SKM-1 treated with dmso at 0.1 percent for 144 hours (cell line): ENCODE measurements at regions not wholly inside any gene's neighbourhood (a gene's known extent, or its start where the extent isn't known, plus 50 kb on each side); places are given as distances from the start of the nearest gene placed in this dataset.

Experiments used
- DNase-seq: peaks from one replicate; lab custom pipeline; 2025; ENCODE audit not compliant: unreplicated experiment; lab: John Stamatoyannopoulos, UW

DNA sequence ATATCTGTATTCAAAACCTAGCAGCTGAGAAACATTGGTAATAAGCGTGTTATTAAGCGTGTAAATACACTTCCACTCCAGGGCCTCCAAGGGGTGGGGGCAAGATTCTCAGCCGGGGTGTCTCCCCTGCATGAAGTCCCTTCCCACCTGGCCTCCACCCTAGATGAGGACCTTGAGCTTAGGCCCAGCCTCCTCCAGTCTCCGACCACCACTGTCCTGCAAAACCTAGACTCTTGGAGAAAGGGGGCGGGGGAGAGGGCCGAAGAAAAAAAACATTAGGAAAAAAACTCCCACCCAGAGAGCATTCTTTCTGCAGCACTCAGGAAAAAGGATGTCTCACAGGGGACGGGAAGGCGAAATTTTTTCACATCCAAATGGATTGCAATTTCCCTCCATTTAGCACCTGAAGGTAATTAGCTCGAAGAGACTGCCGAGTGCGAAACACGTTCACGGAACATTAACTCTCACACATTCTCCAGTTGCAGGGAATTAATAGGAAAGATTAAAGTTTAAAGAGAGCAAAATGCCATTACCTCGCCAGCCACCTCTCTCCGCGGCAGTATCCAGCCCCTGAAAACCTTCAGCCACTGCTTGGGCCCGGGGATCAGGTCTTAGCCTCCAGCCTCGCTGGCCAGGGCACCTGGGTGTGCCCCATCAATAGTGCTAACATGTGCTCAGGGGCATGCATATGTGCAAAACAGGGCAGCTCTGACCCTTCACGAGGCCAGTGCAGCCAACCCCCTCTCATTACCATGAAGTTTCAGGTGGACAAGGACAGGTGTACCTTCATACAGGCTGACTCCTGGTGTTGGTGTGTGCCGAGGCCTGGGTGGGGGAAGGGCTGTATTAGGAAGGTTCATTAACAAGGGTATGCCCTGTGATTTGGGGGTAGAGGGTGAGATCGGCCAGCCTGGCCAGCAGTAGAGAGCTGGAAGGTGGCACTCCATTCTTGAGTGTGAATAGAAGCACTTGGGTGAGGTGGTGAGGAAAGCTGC, 77.2 kb downstream of the HIF1AN start:
- DNase-seq = no peak

GRCh38 chr10:100613846-100614245, 78.1 kb downstream of the HIF1AN start:
- DNase-seq = no peak

DNA sequence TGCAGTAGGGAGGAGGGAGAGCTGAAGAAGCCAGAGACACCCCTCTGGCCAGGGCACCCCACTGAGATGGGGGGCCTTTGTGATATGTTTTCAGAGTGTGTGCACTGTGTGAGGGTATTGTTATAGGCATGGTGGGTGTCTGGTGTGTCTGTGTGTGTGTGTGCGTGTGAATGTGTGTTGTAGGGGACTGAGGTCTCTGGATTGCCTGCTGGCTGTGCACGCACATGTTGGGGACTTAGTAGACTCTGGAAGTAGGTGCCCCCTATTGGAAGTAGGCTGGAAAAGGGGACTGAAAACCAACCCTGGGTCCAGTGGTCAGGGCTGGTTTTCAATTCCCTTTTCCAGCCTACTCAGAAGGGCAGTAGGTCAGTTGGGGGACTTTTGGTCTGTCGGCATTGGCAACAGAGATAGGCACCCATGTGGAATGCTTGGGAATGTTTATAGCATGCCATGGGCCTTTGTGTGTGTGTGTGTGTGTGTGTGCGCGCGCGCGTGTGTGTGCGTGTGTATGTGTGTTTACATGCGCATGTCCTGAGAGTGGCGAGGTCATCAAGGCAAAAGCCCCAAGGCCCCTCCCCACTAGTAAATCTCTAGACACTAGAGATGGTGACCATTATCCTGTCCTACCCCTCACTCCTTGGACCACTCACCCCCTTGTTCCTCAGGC, 78.8 kb downstream of the HIF1AN start:
- DNase-seq = no peak

DNA sequence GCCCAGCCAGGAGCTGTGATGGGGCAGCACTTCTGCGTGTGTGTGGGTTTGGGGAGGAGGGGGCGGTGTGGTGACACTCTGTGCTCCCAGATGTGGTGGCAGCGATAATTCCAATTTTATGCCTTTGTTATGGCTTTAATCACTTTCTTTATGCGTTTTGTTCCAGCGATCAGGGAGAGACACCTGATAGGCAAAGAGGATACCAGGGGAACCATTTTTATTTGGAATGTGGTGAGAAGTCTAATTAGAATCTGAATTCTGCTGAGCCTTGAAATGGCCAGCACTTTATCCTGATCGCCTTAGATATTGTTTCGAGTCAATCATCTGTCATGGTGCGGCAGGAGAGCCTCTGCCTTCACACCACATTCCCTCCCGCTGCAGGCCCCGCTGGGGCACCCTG, 79.5 kb downstream of the HIF1AN start:
- no peak for DNase-seq

DNA sequence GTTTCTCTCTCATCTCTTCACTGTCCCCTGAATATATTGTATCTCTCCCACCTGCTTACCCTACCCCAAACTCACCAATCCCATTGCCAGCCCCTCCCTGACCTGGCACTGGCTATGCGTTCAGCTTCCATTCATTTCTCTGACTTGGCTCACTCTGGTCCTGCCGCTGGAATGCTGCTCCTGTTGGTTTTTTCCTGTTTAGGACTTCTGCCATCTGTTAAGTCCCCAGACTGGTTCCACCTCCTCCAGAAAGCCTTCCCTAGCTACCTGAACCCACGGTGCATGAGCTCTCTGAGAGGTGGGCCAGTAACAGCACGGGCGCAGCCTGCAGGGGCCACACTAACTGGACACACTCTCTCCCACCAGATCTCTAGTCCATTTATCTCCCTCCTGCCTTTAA, 80.2 kb downstream of the HIF1AN start:
- no peak for DNase-seq

DNA sequence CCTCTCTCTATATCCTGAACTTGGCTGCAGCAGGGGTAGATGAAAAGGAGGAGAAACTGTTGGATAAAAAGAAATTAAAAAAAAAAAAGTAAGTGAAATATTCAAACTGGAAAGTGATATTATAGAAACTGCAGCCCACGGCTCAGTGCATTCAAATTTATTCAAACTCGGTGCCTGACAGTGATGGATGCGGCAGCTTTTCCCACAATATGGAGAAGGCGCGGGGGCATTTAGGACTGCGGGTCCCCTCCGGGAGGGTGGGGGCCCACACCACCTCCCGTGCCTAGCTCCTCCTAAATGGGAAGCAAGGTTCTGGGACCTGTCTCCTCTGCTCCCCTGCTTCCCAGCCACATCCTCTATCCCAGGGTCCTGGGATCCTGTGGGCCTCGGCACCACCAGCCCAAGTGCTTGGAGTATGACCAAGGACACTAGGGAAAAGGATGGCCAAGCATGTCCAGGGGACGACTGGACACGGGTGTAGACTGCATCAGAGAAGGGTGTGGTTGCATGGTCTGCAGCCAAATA, 82.4 kb downstream of the HIF1AN start:
- no peak for DNase-seq

DNA sequence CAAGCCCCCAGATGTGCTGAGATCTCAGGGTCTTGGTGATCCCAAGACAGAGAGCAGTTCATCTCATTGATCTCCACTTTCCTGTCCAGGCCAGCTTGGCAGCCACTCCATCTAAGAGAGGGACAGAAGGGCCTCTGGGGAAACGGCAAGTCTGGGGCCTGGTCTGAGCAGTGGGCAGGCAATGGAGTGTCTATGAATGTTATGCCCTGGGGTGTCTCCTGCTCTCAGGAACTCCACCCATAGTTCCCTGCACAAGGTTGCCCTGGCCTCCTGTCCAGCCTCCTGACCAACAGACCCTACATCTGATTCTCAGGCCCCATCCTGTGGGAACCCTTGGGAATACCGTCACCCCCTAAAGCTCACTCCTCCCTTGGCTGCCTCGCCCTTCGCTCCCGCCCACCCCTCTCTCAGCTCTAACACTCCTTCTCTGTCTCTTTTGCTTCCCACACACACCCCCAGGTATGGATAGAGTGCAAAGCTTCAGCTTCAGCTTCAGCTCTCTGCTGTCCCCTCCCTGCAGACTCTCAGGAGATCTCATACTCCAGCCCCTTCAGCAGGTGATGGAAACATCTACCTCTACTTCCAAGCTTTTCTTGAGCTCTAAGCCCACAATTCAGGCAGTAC, 83.0 kb downstream of the HIF1AN start:
- no peak for DNase-seq

DNA sequence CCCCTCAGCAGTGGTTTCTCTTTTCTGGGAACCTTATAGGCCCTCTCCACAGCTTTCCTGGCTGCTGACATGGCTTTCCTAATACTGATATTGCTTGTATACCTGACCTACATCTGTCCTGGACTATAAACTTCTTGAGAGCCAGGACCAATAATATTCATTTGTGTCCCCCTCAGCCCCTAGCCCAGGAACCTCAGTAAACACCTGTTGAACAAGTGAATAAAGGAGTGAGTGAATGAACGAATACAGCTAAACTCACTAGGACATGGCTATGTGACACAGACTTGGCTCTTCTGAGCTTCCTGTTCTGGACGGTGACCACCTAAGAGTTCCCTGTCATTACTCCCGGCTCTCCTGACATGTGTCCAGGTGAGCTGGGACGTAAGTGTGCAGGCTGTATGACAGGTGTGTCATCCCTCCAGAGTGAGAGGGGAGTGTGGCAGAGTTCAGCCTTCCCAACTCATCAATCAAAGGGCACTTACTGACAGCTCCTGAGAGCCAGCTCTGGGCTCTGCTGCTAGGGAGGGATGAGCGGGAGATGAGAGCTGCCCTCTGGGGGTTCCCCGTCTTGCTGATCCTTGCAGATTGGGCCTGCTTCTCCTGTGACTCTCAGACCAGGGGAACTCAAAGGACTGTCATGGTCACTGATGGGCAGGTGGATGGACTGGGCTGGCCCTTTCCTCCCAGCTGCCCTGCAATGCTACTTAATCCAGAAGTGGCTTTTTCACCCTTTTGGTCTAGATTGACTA, 84.5 kb downstream of the HIF1AN start:
- DNase-seq = no peak

- DNase-seq = no peak
These were observed 85.8 kb downstream of the HIF1AN start for GRCh38 chr10:100621360-100622205.

DNA sequence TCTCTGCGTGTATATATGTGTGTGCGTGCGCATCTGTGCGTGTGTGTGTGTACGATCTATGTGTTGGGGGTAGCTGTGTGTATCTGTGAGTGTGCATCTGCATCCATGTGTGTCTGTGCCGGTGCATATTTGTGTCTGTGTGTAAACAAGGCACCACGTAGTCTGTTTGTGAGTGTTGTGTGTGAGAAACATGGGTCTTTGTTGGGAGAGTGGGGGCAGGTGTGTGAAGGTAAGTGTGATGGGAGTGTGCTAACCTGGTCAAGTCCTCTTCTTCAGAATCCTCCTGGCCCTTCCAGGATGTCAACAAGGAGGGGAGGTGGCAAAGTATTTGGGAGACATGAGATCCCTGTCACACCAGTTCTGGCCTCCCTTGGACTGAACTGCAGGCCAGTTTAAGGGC, 87.2 kb downstream of the HIF1AN start:
- no peak for DNase-seq

DNA sequence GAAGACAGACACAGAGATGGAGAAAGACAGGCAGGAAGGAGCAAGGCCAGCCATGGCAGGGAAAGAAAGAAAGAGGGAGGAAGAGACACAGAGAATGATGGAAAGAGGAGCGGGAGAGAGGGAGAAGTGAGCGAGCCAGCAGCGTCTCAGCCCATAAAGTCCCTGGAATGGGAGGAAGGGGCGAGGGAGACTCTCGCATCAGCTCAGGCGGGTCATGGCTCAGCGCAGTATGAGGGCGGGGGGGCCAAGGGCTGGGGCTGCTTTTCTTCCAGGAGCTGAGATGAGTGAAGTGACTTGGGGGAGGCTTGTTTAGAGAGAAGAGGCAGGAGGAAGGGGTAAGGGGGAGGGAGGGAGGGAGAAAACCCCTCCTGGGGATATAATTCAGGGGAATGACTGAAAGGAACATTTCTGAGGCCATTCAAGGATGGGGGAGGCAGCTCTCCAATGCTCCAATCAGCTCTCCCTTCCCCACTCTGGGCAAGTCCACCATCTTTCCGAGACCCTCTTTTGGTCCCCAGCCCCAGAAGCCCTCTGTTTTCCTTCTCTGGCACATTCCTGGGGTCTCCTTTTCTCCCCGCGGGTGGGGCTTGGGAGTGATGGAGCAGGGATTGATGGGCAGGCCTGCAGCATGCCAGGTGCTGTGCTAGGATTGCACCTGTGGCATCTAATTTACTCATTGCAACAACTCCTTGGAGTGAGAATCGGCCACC, 87.9 kb downstream of the HIF1AN start:
- no peak for DNase-seq

DNA sequence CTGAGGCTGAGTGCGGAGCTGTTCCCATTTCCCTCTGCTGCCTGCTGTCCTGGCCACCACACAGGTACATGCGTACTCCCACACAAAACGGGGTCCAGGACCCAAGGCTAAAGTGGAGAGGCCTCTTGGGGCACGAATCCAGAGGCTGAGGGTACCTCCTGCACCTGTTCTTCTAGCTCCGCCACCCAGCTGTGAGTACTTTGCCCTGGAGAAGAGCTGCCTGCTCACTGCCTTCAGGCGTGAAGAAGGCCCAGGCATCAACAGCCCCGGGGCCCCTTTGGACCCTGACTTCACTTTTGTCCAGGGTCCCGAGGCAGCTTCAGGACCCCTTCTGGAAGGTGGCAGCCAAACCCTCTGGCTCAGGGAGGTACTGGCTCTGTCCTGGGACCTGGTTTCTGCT, 88.6 kb downstream of the HIF1AN start:
- DNase-seq = no peak

DNA sequence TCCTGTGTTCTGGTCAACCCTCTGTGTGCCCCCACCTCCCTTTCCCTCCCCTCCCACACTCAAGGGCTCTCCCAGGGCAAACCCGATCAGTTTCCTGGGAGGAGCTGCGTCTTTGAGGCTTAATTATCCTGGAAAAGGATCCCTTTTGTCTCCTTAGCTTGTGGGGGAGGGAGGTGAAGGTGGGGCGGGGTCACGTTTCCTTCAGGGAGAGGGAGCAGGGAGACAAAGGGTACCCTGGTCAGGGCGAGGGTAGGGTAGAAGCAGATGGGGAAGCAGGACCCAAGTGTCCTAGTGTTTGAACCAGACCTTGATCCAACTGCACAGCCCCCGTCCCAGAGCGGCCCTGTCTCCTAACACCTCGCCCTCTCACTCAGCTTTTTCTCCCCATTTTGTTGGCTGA, 90.1 kb downstream of the HIF1AN start:
- DNase-seq = no peak

- no peak for DNase-seq
These were observed 92.3 kb downstream of the HIF1AN start for GRCh38 chr10:100628061-100628460.

DNA sequence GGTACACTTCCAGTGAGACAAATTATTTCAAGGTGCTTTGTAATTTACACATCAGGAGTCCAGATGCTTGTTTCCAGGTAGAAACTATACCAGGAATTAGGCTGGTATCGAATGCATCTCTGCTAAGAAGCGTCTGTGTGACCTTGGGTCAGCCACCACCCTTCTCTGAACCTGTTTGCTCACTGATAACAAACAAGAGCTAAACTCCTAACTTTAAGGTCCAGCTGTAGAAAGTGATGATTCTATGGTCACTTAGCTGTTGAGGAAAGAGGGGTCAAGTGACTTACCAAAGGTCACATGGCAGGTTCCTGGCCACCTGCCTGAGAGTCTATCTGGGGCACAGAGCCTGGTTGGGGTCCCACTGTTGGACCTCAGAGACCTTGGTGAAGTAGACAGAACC, 95.4 kb downstream of the HIF1AN start:
- no peak for DNase-seq

GRCh38 chr10:100632027-100632426, 96.3 kb downstream of the HIF1AN start:
- no peak for DNase-seq

- no peak for DNase-seq
These were observed 98.3 kb downstream of the HIF1AN start for GRCh38 chr10:100634034-100634433.

- DNase-seq = no peak
These were observed 101.3 kb downstream of the HIF1AN start for GRCh38 chr10:100636848-100637553.

- peak; percentile 6 for DNase-seq
These were observed 102.0 kb downstream of the HIF1AN start for GRCh38 chr10:100637785-100638184.
